ENCODE measurements at regions not wholly inside any gene's neighbourhood (a gene's known extent, or its start where the extent isn't known, plus 50 kb on each side); places are given as distances from the start of the nearest gene placed in this dataset.

- no peak for TF ChIP-seq REST (IDR thresholded peaks at IDR 0.05; ENCODE audit: insufficient read depth in 1 of 2, low read depth in 2 of 2, low read length in 2 of 2)
- no peak for TF ChIP-seq TAF1 (IDR thresholded peaks at IDR 0.05; ENCODE audit: borderline replicate concordance, insufficient read depth, low read length)
These were observed 585.4 kb upstream of the PLXNA2 start for GRCh38 chr1:208829595-208829994.

Data from PFSK-1 (cell line).